BLaER1 treated with 17β-estradiol and CSF1 and Interleukin-3, amounts not matched to agents 10 nM and 100 nM (cell line): ENCODE measurements at regions not wholly inside any gene's neighbourhood (a gene's known extent, or its start where the extent isn't known, plus 50 kb on each side); places are given as distances from the start of the nearest gene placed in this dataset.
A peak's percentile ranks its signal among the peaks of the same experiment; 100 is the strongest.

Source experiments
- H3K27ac ChIP-seq, 11 experiments: shearing (Covaris generic); formaldehyde crosslinking; 2 replicates each; pipeline ENCODE4 v1.8.1; 2022
- H3K27me3 ChIP-seq, 11 experiments: shearing (Covaris generic); formaldehyde crosslinking; 2 replicates each; pipeline ENCODE4 v1.8.1; 2022
- H3K36me3 ChIP-seq, 11 experiments: shearing (Covaris generic); formaldehyde crosslinking; 2 replicates each; pipeline ENCODE4 v1.8.1; 2022
- H3K4me1 ChIP-seq, 10 experiments: shearing (Covaris generic); formaldehyde crosslinking; 2 replicates each; pipeline ENCODE4 v1.8.1; 2022
- H3K4me2 ChIP-seq, 11 experiments: shearing (Covaris generic); formaldehyde crosslinking; 2 replicates each; pipeline ENCODE4 v1.8.1; 2022
- H3K4me3 ChIP-seq, 10 experiments: shearing (Covaris generic); formaldehyde crosslinking; 2 replicates each; pipeline ENCODE4 v1.8.1; 2022
- H3K9ac ChIP-seq, 11 experiments: shearing (Covaris generic); formaldehyde crosslinking; 2 replicates each; pipeline ENCODE4 v1.8.1; 2022
- H3K9me3 ChIP-seq, 11 experiments: shearing (Covaris generic); formaldehyde crosslinking; replicated peaks in 1 of 11; 2 replicates each; pipeline ENCODE4 v1.8.1; 2022
- H4K20me1 ChIP-seq, 11 experiments: shearing (Covaris generic); formaldehyde crosslinking; 2 replicates each; pipeline ENCODE4 v1.8.1; 2022
- Cebpa-rat ChIP-seq, 11 experiments: shearing (Covaris generic); IDR thresholded peaks; 2 replicates each; pipeline ENCODE4 v1.8.1; 2022

DNA sequence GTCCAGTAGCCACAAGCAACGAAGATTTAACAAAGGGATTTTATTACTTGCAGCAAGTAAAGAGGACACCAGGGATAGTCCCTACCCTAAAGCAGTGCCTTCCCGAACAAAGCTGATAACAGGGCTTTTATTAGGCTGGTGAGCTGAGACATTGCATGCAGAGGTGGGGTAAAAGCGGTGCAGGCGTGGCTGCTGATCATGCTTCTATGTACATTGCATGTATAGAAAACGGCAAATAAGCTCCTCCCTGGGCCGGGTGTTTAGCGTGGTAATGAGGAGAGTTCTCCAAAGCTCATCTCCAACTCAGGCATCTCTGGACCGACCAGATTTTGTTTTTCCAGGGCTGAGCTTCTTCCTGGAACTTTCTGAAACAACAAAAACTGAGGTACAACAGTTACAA lies 83.5 kb upstream of the CDH4 start:
- H4K20me1 ChIP-seq, result no peaks in the 10 kb centered on the region
- H3K27me3 ChIP-seq, result no peaks in the 10 kb centered on the region
- H3K36me3 ChIP-seq, result no peaks in the 10 kb centered on the region
- H3K27ac ChIP-seq, result no peak overlapping the region
- H3K4me1 ChIP-seq, result peaks cover 0 to 14% (median 8%) of the 10 kb centered on the region in 10 experiments; a peak in 11 of 20 replicates
- no peak overlapping the region for H3K4me2 ChIP-seq
- no peak overlapping the region for H3K4me3 ChIP-seq
- no peak for TF ChIP-seq Cebpa-rat (IDR thresholded peaks at IDR 0.05)
- peaks cover 0 to 7% (median under 1%) of the 10 kb centered on the region in 11 experiments; a peak in 4 of 22 replicates for H3K9me3 ChIP-seq
- H3K9ac ChIP-seq, result no peak overlapping the region

DNA sequence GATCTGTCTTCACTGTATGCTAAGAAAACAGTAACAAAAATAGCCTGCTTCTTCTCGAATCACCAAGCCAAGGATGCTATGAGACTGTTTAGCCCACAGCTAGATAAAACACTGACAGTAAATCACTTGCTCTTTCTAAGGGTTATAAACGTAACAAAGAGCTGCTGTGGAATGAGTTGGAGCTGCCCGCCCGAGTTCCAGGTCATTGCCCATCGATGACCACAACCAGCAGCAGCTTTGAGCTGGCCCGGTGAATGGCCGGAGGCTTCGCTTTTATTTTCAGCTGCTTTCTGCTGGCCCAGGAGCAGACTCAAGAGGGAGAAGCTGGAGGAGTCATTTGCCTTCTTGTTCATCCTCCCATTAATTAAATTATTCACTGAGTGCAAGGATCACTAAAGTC lies 82.2 kb upstream of the CDH4 start:
- Histone ChIP-seq H3K36me3 (no peaks in the 10 kb centered on the region), H3K4me1 (peaks cover 0 to 20% (median 9%) of the 10 kb centered on the region in 10 experiments; a peak in 12 of 20 replicates), H3K4me3 (no peak overlapping the region), H3K4me2 (no peak overlapping the region), H3K27me3 (no peaks in the 10 kb centered on the region), H3K9ac (no peak overlapping the region), H3K27ac (no peak overlapping the region), H3K9me3 (peaks cover 0 to 18% (median 7%) of the 10 kb centered on the region in 11 experiments; a peak in 7 of 22 replicates), H4K20me1 (no peaks in the 10 kb centered on the region)
- no peak for TF ChIP-seq Cebpa-rat (IDR thresholded peaks at IDR 0.05)

DNA sequence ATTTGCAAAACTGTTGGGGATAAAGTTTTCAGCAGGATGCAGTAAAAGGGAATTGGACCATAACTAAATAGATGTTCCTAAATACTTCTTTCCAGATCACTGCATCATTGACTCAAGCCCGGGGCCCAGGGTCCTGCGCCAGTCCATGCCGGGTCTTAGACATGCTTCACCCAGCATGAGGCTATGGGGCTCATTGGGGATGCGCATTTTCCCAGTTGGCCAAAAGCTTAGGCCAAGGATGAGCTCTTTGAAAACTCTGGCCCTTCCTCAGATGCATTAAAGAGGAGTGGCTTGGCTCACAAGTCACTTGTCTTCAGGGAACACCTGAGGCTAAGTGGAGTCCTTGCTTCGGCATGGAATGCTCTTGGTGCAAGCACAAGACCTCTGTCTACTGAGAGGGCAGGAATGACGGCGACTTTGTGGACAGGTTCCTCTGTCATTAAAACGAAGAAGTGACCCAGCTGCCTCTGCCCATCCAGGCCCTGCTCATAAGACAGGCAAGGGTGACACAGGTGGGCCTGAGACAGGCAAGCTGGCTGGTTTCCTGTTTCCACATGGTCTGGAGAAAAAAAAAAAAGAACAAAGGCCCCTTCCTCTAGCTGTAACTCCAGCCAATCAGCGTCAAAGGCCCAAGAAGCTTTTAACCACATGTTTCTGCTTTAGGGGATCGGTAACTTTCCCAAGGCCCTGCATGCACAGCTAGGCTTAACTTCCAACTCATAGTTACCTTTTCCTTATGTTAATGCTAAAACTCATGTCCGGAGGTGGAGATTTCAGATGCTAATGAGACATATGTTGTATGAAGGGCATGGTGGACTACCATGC lies 81.4 kb upstream of the CDH4 start:
- peak overlapping the region in 8 of 11 experiments; percentile 25 to 49 (median 39); a peak in 14 of 22 replicates for H3K4me2 ChIP-seq
- peaks cover 0 to 20% (median 9%) of the 10 kb centered on the region in 10 experiments; a peak in 12 of 20 replicates for H3K4me1 ChIP-seq
- H3K27me3 ChIP-seq, result no peaks in the 10 kb centered on the region
- H3K9me3 ChIP-seq, result peaks cover 0 to 25% (median 12%) of the 10 kb centered on the region in 11 experiments; a peak in 14 of 22 replicates
- H3K4me3 ChIP-seq, result no peak overlapping the region
- no peak overlapping the region for H3K9ac ChIP-seq
- no peaks in the 10 kb centered on the region for H4K20me1 ChIP-seq
- TF ChIP-seq Cebpa-rat (IDR thresholded peaks at IDR 0.05), result no peak
- H3K27ac ChIP-seq, result no peak overlapping the region
- no peaks in the 10 kb centered on the region for H3K36me3 ChIP-seq

DNA sequence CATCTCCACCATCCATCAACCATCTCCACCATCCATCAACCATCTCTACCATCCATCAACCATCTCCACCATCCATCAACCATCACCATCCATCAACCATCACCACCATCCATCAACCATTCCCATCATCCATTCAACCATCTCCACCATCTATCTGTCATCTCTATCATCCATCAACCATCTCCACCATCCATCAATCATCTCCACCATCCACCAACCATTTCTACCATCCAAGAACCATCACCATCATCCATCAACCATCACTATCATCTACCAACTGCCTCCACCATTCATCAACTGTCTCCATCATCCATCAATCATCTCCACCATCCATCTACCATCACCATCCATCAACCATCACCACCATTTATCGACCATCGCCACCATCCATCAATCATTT lies 78.8 kb upstream of the CDH4 start:
- no peak overlapping the region for H3K4me3 ChIP-seq
- no peak for TF ChIP-seq Cebpa-rat (IDR thresholded peaks at IDR 0.05)
- H3K9ac ChIP-seq, result no peak overlapping the region
- H3K27ac ChIP-seq, result no peak overlapping the region
- no peaks in the 10 kb centered on the region for H4K20me1 ChIP-seq
- no peak overlapping the region for H3K4me2 ChIP-seq
- H3K27me3 ChIP-seq, result no peaks in the 10 kb centered on the region
- H3K4me1 ChIP-seq, result peaks cover 0 to 20% (median 9%) of the 10 kb centered on the region in 10 experiments; a peak in 12 of 20 replicates
- peaks cover 0 to 39% (median 19%) of the 10 kb centered on the region in 11 experiments; a peak in 15 of 22 replicates for H3K9me3 ChIP-seq
- no peaks in the 10 kb centered on the region for H3K36me3 ChIP-seq

DNA sequence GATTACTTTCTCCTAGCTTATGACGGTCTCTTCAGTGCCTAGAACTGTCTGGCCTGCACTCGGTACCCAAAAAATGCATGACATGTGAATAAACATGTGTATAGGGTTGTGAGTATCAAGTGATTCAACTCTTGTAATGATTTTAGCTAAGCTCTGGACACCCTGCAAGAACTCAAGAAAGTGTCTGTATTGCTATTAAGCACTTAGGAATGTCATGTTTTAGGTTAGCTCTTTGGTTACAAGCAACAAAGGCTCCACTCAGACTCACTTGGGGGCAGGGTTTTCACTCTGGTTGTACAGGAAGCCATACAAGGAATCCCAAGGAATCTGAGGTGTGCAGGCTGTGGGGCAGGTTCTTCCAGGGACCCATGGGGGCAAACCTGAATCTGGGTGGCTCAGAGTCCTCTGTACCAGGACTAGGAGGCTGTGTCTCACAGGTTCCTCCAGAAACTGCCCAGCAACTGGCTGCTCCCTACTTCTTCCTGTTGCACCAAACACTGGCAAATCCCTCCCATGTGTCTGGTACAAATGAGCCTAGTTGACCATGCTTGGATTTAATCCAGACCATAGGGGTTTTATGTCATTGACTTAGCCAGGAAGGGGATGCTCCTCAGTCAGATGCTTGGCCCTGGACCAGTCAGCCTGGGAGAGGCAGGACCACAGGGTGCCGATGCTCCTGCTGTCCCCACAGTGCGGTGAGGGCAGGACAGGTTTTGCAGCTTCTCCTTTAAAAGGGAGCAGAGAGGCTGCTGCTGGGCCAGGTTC lies 77.9 kb upstream of the CDH4 start:
- Histone ChIP-seq H3K36me3 (no peaks in the 10 kb centered on the region), H3K4me2 (peak overlapping the region in 6 of 11 experiments; percentile 7 to 35 (median 26); a peak in 7 of 22 replicates), H3K27me3 (no peaks in the 10 kb centered on the region), H3K27ac (peak overlapping the region in 1 of 11 experiments; percentile 2; a peak in 1 of 22 replicates), H3K4me3 (no peak overlapping the region), H4K20me1 (no peaks in the 10 kb centered on the region), H3K4me1 (peaks cover 0 to 20% (median 9%) of the 10 kb centered on the region in 10 experiments; a peak in 12 of 20 replicates), H3K9ac (no peak overlapping the region), H3K9me3 (peaks cover 0 to 39% (median 19%) of the 10 kb centered on the region in 11 experiments; a peak in 15 of 22 replicates)
- TF ChIP-seq Cebpa-rat (IDR thresholded peaks at IDR 0.05), result no peak

DNA sequence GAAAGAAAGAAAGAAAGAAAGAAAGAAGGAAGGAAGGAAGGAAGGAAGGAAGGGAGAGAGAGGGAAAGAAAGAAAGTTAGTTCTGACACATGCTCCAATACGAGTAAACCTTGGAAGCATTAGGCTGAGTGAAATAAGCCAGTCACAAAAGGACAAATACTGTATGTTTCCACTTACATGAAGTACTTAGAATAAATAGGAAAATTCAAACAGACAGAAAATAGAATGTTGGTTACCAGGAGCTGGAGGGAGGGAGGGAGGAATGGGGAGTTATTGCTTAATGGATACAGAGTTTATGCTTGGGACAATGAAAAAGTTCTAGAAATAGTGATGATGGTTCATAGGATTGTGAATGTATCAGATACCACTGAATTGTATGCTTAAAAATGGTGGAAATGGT lies 75.2 kb upstream of the CDH4 start:
- H3K9me3 ChIP-seq, result peaks cover 0 to 39% (median 19%) of the 10 kb centered on the region in 11 experiments; a peak in 15 of 22 replicates
- no peak overlapping the region for H3K9ac ChIP-seq
- no peaks in the 10 kb centered on the region for H3K36me3 ChIP-seq
- no peak overlapping the region for H3K27ac ChIP-seq
- TF ChIP-seq Cebpa-rat (IDR thresholded peaks at IDR 0.05), result no peak
- no peaks in the 10 kb centered on the region for H4K20me1 ChIP-seq
- peaks cover 0 to 6% (median 0%) of the 10 kb centered on the region in 10 experiments; a peak in 3 of 20 replicates for H3K4me1 ChIP-seq
- no peaks in the 10 kb centered on the region for H3K27me3 ChIP-seq
- H3K4me2 ChIP-seq, result no peak overlapping the region
- no peak overlapping the region for H3K4me3 ChIP-seq

DNA sequence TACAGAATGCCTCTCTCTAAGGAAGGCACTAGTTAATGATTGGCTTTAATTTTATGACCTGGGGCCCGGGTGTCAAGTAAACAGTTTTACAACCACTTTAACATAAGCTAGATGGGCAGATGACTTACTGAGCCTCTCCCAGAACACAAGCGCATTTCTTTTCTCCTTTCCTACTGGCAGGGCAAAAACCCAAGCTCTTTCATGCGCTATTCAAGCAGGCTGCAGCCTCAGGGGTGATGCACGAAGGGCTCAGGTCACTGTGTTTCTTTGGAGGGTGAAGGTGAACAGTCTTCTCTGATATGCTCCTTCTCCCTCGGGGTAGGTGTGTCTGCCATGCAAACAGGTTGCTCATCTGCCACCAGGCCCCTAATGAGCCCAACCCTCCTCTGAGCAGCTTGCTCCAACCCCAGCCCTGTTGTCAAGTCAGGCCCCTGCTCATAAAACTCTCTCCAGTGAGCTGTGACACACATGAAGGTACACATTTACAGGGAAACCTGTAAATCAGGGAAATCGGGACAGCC lies 73.5 kb upstream of the CDH4 start:
- no peaks in the 10 kb centered on the region for H3K36me3 ChIP-seq
- no peak overlapping the region for H3K4me2 ChIP-seq
- H3K4me3 ChIP-seq, result no peak overlapping the region
- H3K27me3 ChIP-seq, result no peaks in the 10 kb centered on the region
- H3K9me3 ChIP-seq, result peaks cover 0 to 33% (median 18%) of the 10 kb centered on the region in 11 experiments; a peak in 15 of 22 replicates
- H3K9ac ChIP-seq, result no peak overlapping the region
- peaks cover 0 to 6% (median 0%) of the 10 kb centered on the region in 10 experiments; a peak in 3 of 20 replicates for H3K4me1 ChIP-seq
- no peaks in the 10 kb centered on the region for H4K20me1 ChIP-seq
- no peak for TF ChIP-seq Cebpa-rat (IDR thresholded peaks at IDR 0.05)
- no peak overlapping the region for H3K27ac ChIP-seq

DNA sequence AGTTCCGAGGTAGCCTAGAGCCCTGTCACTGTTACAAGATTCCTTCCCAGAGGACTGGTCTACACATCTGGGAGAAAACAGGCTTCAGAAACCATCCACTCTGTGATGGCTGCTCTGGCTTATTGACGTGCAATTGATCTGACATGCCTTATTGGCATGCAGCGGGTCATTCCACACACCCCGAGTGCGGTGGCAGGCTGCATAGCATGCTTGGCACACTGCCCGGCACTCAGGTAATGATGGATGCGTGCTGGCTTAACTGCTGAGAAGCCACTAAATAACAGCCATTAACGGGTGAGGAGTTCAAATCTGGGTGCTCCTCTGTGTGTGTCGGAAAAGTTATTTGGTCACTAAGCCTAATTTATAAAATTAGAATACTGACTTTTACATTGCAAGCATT lies 67.9 kb upstream of the CDH4 start:
- TF ChIP-seq Cebpa-rat (IDR thresholded peaks at IDR 0.05), result no peak

DNA sequence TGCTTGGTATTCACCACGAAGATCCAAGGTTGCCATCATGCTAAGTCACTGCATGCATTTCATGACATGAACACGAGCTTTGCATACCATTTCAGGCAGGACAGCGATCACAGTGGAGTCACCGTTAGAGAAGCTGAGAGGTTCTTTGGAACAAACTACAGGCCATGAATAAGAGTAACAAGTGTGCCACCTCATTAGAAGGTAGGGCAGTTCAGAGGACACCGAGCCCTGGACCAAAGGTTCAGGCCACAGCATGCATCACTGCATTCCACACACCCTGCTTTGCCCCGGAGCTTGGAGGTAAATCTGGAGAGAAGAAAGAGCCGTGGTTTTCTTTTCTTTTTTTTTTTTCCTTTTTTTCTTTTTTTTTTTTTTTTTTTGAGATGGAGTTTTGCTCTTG lies 66.9 kb upstream of the CDH4 start:
- Histone ChIP-seq H3K27ac (no peak overlapping the region), H3K27me3 (no peaks in the 10 kb centered on the region), H3K4me1 (peaks cover 0 to 5% (median 0%) of the 10 kb centered on the region in 10 experiments; a peak in 1 of 20 replicates), H3K4me2 (no peak overlapping the region), H3K9me3 (no peaks in the 10 kb centered on the region), H3K36me3 (no peaks in the 10 kb centered on the region), H3K4me3 (no peak overlapping the region), H3K9ac (no peak overlapping the region), H4K20me1 (no peaks in the 10 kb centered on the region)
- TF ChIP-seq Cebpa-rat (IDR thresholded peaks at IDR 0.05), result no peak

More for the DNA sequence above, 67.9 kb upstream of the CDH4 start:
- peaks cover 0 to 5% (median 0%) of the 10 kb centered on the region in 10 experiments; a peak in 1 of 20 replicates for H3K4me1 ChIP-seq
- H3K27ac ChIP-seq, result no peak overlapping the region
- H3K27me3 ChIP-seq, result no peaks in the 10 kb centered on the region
- no peaks in the 10 kb centered on the region for H4K20me1 ChIP-seq
- H3K9ac ChIP-seq, result no peak overlapping the region
- H3K9me3 ChIP-seq, result no peaks in the 10 kb centered on the region
- no peak overlapping the region for H3K4me2 ChIP-seq
- no peak overlapping the region for H3K4me3 ChIP-seq
- H3K36me3 ChIP-seq, result no peaks in the 10 kb centered on the region
